Suprapubic skin (tissue), 4 donors: ENCODE measurements at regions not wholly inside any gene's neighbourhood (a gene's known extent, or its start where the extent isn't known, plus 50 kb on each side); places are given as distances from the start of the nearest gene placed in this dataset.

ENCODE experiments used
- DNase-seq, 2 donors: peaks; one replicate each; pipeline ENCODE4 v3.0.0-alpha.2; 2019; ENCODE audit warnings: low spot score in 2 of 2
- H3K27ac ChIP-seq: fragments of 200-600 bp; sonication (generic); one replicate; pipeline ENCODE4 v1.5.1; 2019
- H3K27me3 ChIP-seq: fragments of 200-600 bp; sonication (generic); one replicate; pipeline ENCODE4 v1.5.1; 2019
- H3K36me3 ChIP-seq: fragments of 200-600 bp; sonication (generic); one replicate; pipeline ENCODE4 v1.5.1; 2019
- H3K4me1 ChIP-seq: fragments of 200-600 bp; sonication (generic); one replicate; pipeline ENCODE4 v1.5.1; 2019
- H3K4me3 ChIP-seq: fragments of 200-600 bp; sonication (generic); one replicate; pipeline ENCODE4 v1.5.1; 2019; ENCODE audit warnings: mild to moderate bottlenecking
- H3K9me3 ChIP-seq: fragments of 200-600 bp; sonication (generic); one replicate; pipeline ENCODE4 v1.5.1; 2019
- EP300 ChIP-seq: sonication (generic); formaldehyde crosslinking; IDR thresholded peaks from one replicate; pipeline ENCODE4 v1.6.1; 2017; ENCODE audit warnings: antibody characterized with exemption
- POLR2A ChIP-seq, 2 donors: fragments of 450-650 bp; IDR thresholded peaks; one replicate each; pipeline ENCODE4 v1.6.1; 2017; ENCODE audit warnings: antibody characterized with exemption in 2 of 2, mild to moderate bottlenecking in 2 of 2, moderate library complexity in 2 of 2
- POLR2AphosphoS5 ChIP-seq, 3 donors: sonication (generic); formaldehyde crosslinking; IDR thresholded peaks; one replicate each; pipeline ENCODE4 v1.6.1; 2017; ENCODE audit warnings: antibody characterized with exemption in 3 of 3
- whole genome bisulfite sequencing: methylation state at CpG from one replicate; pipeline ENCODE4 v1.1.5; 2018; 5-methylcytosine and 5-hydroxymethylcytosine counted together
- TF ChIP-seq, protein P1 (sequence below), 2 donors: fragments of 200-600 bp in 1 of 2; fragments of 450-650 bp in 1 of 2; sonication (generic) in 1 of 2; IDR thresholded peaks; one replicate each; pipeline ENCODE4 v1.5.1; 2016 to 2019; ENCODE audit warnings: antibody characterized with exemption in 2 of 2, mild to moderate bottlenecking in 1 of 2, moderate library complexity in 1 of 2

DNA sequence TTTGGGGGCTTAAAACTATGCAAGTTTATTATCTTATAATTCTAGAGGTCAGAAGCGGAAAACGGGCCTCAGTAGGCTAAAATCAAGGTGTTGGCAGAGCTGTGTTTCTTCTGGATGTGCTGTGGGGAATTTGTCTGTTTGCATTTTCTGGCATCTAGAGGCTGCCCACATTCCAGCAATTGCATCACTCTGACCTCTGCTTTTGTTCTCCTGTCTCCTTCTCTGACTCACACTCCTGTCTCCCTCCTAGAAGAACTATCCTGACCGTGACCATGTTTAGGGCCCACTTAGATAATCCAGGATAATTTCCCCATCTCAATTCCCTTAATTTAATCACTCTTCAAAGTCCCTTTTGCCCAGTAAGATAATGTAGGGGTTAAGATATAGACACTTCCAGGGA is 127.4 kb upstream of the DEPDC1 start:
- Histone ChIP-seq H3K9me3 (peaks cover 4% of the 10 kb centered on the region), H3K36me3 (no peaks in the 10 kb centered on the region), H3K4me3 (no peak overlapping the region), H3K27me3 (no peaks in the 10 kb centered on the region), H3K27ac (no peak overlapping the region), H3K4me1 (no peaks in the 10 kb centered on the region)
- WGBS = 76% methylated on average over 3 of the region's 3 CpGs
- no peak for DNase-seq
- TF ChIP-seq POLR2A (IDR thresholded peaks at IDR 0.05) (no peak), EP300 (no peak), POLR2AphosphoS5 (IDR thresholded peaks at IDR 0.05) (no peak)
- TF ChIP-seq, protein P1, sequence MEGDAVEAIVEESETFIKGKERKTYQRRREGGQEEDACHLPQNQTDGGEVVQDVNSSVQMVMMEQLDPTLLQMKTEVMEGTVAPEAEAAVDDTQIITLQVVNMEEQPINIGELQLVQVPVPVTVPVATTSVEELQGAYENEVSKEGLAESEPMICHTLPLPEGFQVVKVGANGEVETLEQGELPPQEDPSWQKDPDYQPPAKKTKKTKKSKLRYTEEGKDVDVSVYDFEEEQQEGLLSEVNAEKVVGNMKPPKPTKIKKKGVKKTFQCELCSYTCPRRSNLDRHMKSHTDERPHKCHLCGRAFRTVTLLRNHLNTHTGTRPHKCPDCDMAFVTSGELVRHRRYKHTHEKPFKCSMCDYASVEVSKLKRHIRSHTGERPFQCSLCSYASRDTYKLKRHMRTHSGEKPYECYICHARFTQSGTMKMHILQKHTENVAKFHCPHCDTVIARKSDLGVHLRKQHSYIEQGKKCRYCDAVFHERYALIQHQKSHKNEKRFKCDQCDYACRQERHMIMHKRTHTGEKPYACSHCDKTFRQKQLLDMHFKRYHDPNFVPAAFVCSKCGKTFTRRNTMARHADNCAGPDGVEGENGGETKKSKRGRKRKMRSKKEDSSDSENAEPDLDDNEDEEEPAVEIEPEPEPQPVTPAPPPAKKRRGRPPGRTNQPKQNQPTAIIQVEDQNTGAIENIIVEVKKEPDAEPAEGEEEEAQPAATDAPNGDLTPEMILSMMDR (IDR thresholded peaks at IDR 0.05) = no peak

DNA sequence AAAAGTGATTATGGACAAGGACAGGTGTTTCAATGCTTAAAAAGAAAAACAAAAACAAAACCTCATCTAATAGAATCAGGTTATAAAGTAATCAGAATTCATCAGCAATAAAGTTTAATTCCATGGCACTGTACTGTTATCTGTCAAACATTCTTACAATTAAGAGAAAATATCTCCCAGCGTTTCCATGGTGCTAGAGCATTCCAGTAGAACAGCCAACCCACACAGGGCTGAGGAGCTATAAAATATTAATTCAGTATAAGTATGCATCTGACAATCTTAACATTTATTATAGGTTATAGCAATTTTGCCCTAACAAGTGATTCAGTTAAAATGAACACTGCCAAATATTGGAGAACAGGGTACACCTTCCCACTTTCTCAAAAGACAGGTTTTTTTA is 128.7 kb upstream of the DEPDC1 start:
- H3K9me3 ChIP-seq = no peaks in the 10 kb centered on the region
- WGBS = 79% methylated on average over 1 of the region's 1 CpG
- H3K4me3 ChIP-seq = no peak overlapping the region
- no peaks in the 10 kb centered on the region for H3K36me3 ChIP-seq
- DNase-seq = no peak
- no peaks in the 10 kb centered on the region for H3K27me3 ChIP-seq
- H3K27ac ChIP-seq = no peak overlapping the region
- no peaks in the 10 kb centered on the region for H3K4me1 ChIP-seq
- TF ChIP-seq POLR2AphosphoS5 (IDR thresholded peaks at IDR 0.05) (no peak), EP300 (no peak), POLR2A (IDR thresholded peaks at IDR 0.05) (no peak)
- TF ChIP-seq, protein P1 (IDR thresholded peaks at IDR 0.05) = no peak

DNA sequence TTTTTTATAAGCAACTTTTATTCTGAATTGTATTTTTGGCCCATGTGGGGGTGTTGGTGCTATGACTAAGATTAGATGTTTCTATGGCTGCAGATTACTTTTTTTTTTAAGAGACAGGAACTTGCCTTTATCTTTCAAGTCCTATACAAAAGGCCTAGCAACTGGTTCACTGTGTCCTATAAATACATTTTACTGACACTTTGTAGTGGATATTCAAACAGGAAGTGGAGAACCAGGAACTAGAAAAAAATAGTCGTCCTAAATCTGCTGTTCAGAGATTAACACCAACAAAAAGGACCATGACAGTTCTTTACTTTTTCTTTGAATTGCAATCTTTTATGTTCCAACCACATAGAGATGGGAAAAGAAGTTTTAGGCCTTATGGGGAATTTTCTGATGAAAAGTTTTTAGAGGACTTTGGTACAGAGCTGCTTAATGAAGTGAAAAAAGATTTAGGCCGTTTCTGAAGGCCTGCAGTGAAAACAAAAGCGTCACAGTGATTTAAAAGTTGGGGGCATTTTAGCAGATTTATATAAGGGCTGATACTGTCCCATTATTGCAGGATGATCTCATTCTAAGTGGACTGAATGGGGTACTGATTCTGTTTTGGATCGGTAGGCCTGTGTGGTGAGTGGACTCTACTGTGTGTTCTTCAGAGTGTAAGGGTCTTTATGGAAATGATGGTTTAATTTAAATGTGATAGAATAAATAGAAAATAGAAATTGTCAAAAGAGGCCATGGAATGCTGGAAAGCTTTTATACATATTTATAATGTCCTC is 136.4 kb upstream of the DEPDC1 start:
- H3K27me3 ChIP-seq = no peaks in the 10 kb centered on the region
- no peaks in the 10 kb centered on the region for H3K9me3 ChIP-seq
- H3K4me1 ChIP-seq = no peaks in the 10 kb centered on the region
- H3K27ac ChIP-seq = no peak overlapping the region
- H3K36me3 ChIP-seq = no peaks in the 10 kb centered on the region
- no peak for DNase-seq
- WGBS = 80% methylated on average over 4 of the region's 4 CpGs
- H3K4me3 ChIP-seq = no peak overlapping the region
- no peak for TF ChIP-seq EP300
- no peak for TF ChIP-seq POLR2AphosphoS5 (IDR thresholded peaks at IDR 0.05)
- TF ChIP-seq, protein P1 (IDR thresholded peaks at IDR 0.05) = no peak
- TF ChIP-seq POLR2A (IDR thresholded peaks at IDR 0.05) = no peak

DNA sequence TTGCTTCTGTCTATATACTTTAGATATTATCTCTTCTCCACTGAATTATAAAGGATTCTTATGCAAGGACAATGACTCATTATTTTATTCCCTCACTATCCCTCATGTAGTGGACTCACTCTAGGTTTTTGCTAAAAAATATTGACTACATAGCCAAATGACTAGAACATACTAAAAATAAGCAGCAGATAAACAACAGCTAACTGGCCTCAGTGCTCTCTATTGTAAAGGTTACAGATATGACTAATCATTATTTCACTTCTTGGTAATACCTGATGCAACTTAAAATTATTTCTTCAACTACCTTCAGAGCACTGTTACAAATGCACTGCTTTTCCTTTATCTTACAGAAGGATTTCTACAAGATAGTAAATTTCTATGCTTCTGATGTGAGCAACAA is 147.6 kb upstream of the DEPDC1 start:
- no peaks in the 10 kb centered on the region for H3K9me3 ChIP-seq
- H3K4me3 ChIP-seq = no peak overlapping the region

DNA sequence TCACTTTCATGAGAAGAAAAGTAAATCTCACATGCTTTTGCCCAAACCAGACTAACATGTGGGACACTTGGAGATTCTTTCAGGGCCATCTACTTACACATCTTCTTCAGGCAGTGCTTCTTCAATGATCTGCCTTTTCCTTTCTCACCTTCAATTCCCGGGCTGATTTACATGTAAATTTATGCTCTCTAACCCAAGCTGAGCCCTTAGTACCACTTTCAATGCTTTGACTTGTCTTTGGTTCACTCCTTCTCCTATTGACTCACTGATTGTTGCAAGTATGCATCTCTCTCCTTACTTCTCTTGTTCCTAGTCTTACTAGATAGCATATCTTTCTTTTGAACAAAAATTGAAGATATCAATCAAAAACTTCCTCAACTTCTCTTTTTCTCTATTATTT is 154.2 kb upstream of the DEPDC1 start:
- no peak for DNase-seq
- 67% methylated on average over 1 of the region's 1 CpG for WGBS
- no peaks in the 10 kb centered on the region for H3K36me3 ChIP-seq
- no peak for TF ChIP-seq POLR2A (IDR thresholded peaks at IDR 0.05)
- no peak for TF ChIP-seq EP300
- TF ChIP-seq, protein P1 (IDR thresholded peaks at IDR 0.05) = no peak
- TF ChIP-seq POLR2AphosphoS5 (IDR thresholded peaks at IDR 0.05) = no peak
- H3K27me3 ChIP-seq = no peaks in the 10 kb centered on the region
- no peak overlapping the region for H3K4me3 ChIP-seq
- no peaks in the 10 kb centered on the region for H3K9me3 ChIP-seq
- no peak overlapping the region for H3K27ac ChIP-seq
- no peaks in the 10 kb centered on the region for H3K4me1 ChIP-seq

More for the DNA sequence above, 147.6 kb upstream of the DEPDC1 start:
- H3K4me1 ChIP-seq = no peaks in the 10 kb centered on the region
- H3K36me3 ChIP-seq = no peaks in the 10 kb centered on the region
- no peaks in the 10 kb centered on the region for H3K27me3 ChIP-seq
- no peak overlapping the region for H3K27ac ChIP-seq
- TF ChIP-seq POLR2A (IDR thresholded peaks at IDR 0.05) = no peak
- TF ChIP-seq EP300 = no peak
- no peak for TF ChIP-seq POLR2AphosphoS5 (IDR thresholded peaks at IDR 0.05)
- TF ChIP-seq, protein P1 (IDR thresholded peaks at IDR 0.05) = no peak
- no peak for DNase-seq
